BLaER1 treated with 17β-estradiol and CSF1 and Interleukin-3, amounts not matched to agents 10 nM and 100 nM (cell line): ENCODE measurements at regions not wholly inside any gene's neighbourhood (a gene's known extent, or its start where the extent isn't known, plus 50 kb on each side); places are given as distances from the start of the nearest gene placed in this dataset.

Source experiments
- H3K27ac ChIP-seq, 11 experiments: shearing (Covaris generic); formaldehyde crosslinking; 2 replicates each; pipeline ENCODE4 v1.8.1; 2022
- H3K27me3 ChIP-seq, 11 experiments: shearing (Covaris generic); formaldehyde crosslinking; 2 replicates each; pipeline ENCODE4 v1.8.1; 2022
- H3K36me3 ChIP-seq, 11 experiments: shearing (Covaris generic); formaldehyde crosslinking; 2 replicates each; pipeline ENCODE4 v1.8.1; 2022
- H3K4me1 ChIP-seq, 10 experiments: shearing (Covaris generic); formaldehyde crosslinking; 2 replicates each; pipeline ENCODE4 v1.8.1; 2022
- H3K4me2 ChIP-seq, 11 experiments: shearing (Covaris generic); formaldehyde crosslinking; 2 replicates each; pipeline ENCODE4 v1.8.1; 2022
- H3K4me3 ChIP-seq, 10 experiments: shearing (Covaris generic); formaldehyde crosslinking; 2 replicates each; pipeline ENCODE4 v1.8.1; 2022
- H3K9ac ChIP-seq, 11 experiments: shearing (Covaris generic); formaldehyde crosslinking; 2 replicates each; pipeline ENCODE4 v1.8.1; 2022
- H3K9me3 ChIP-seq, 11 experiments: shearing (Covaris generic); formaldehyde crosslinking; replicated peaks in 1 of 11; 2 replicates each; pipeline ENCODE4 v1.8.1; 2022
- H4K20me1 ChIP-seq, 11 experiments: shearing (Covaris generic); formaldehyde crosslinking; 2 replicates each; pipeline ENCODE4 v1.8.1; 2022
- Cebpa-rat ChIP-seq, 11 experiments: shearing (Covaris generic); IDR thresholded peaks; 2 replicates each; pipeline ENCODE4 v1.8.1; 2022

DNA sequence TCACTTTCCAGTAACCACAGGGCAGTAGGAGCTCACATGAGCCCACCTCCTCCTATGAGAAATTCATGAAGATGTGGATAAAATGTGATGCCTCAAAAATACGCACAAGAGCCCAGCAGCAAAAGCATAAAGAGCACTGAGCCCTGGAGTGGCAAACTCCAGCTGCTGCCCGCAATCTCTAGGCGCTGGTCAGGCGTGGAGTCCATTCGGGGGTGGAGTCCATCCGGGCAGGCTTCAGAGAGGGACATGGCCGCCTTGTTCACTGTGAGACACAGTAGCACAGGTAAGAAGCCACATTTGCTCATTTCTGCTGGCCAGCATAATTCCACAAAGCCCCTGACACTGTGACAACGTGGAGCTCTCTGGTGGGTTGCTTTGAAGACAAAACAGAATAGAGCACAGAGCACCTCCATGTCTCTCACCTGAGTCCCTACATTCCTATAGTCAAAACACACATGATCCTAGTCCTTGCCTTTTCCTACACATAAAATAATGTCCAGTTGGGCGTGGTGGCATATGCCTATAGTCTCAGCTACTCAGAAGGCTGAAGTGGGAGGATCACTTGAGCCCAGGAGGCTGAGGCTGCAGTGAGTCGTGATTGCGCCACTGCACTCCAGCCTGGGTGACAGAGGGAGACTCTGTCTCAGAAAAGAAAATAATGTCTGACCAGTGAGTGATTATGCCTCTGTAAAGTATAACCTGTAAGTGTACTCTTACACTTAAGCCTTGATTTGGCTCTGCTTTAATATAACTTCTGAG is 365.2 kb downstream of the GADD45G start:
- TF ChIP-seq Cebpa-rat (IDR thresholded peaks at IDR 0.05): no peak; a peak in 1 of 22 replicates
- Histone ChIP-seq H3K4me1 (peaks cover 0 to 5% (median 0%) of the 10 kb centered on the region in 10 experiments; a peak in 1 of 20 replicates), H3K9me3 (no peaks in the 10 kb centered on the region), H3K4me2 (no peak overlapping the region), H3K4me3 (no peak overlapping the region), H4K20me1 (no peaks in the 10 kb centered on the region), H3K9ac (no peak overlapping the region), H3K27ac (no peak overlapping the region), H3K36me3 (no peaks in the 10 kb centered on the region), H3K27me3 (no peaks in the 10 kb centered on the region)

DNA sequence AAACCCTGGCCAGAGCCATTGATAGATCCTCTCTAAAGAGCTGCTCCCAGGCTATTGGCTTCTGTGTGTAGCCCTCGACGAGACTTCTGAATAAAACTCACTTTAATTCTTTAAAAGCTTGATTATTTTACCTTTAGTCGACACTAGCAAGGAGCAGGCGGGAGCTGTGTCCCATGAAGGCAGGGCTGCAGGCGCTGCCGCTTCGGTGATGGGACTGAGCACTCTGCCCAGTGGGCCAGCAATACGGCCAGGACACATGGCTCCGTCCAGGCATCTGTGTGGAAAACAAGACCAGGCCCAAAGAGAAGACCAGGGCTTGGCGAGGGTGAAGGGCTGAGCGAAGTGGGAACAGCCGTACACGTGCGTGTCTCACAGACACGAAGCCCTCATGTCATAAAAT is 365.9 kb downstream of the GADD45G start:
- H3K27ac ChIP-seq: no peak overlapping the region
- H3K4me2 ChIP-seq: no peak overlapping the region
- no peaks in the 10 kb centered on the region for H3K9me3 ChIP-seq
- no peak for TF ChIP-seq Cebpa-rat (IDR thresholded peaks at IDR 0.05)
- no peak overlapping the region for H3K4me3 ChIP-seq
- no peaks in the 10 kb centered on the region for H4K20me1 ChIP-seq
- no peaks in the 10 kb centered on the region for H3K36me3 ChIP-seq
- peaks cover 0 to 5% (median 0%) of the 10 kb centered on the region in 10 experiments; a peak in 1 of 20 replicates for H3K4me1 ChIP-seq
- no peak overlapping the region for H3K9ac ChIP-seq
- H3K27me3 ChIP-seq: no peaks in the 10 kb centered on the region

GRCh38 chr9:89972535-89972934 is 367.7 kb downstream of the GADD45G start:
- Histone ChIP-seq H3K4me2 (no peak overlapping the region), H3K27me3 (no peaks in the 10 kb centered on the region), H3K9ac (no peak overlapping the region), H4K20me1 (no peaks in the 10 kb centered on the region), H3K9me3 (no peaks in the 10 kb centered on the region), H3K36me3 (no peaks in the 10 kb centered on the region), H3K4me3 (no peak overlapping the region), H3K4me1 (peaks cover 0 to 5% (median 0%) of the 10 kb centered on the region in 10 experiments; a peak in 1 of 20 replicates), H3K27ac (no peak overlapping the region)
- no peak for TF ChIP-seq Cebpa-rat (IDR thresholded peaks at IDR 0.05)

- Histone ChIP-seq H3K4me3 (no peak overlapping the region), H3K27ac (no peak overlapping the region), H4K20me1 (no peaks in the 10 kb centered on the region), H3K4me2 (no peak overlapping the region), H3K27me3 (no peaks in the 10 kb centered on the region), H3K36me3 (no peaks in the 10 kb centered on the region), H3K9ac (no peak overlapping the region), H3K4me1 (peaks cover 0 to 5% (median 0%) of the 10 kb centered on the region in 10 experiments; a peak in 1 of 20 replicates), H3K9me3 (no peaks in the 10 kb centered on the region)
- TF ChIP-seq Cebpa-rat (IDR thresholded peaks at IDR 0.05): no peak
These were observed 369.8 kb downstream of the GADD45G start for GRCh38 chr9:89974582-89974981.

DNA sequence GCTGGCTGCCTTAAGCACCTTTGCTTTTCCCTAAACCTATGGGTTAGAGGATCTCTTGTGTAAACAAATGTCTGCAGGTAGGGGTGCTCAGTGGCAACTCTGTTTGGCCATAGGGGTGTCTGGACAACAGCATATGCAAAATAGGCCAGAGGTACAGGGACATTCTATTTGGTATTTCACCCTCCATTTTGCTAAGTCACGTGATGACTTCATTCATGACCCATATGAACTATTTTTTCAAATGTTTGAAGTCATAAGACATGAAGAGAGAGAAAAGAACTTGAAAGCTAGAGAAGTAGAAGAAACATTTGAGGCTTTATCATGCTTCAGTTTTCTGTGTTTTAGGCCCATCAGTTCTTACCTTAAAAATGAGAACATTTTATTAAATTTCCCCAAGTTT is 370.2 kb downstream of the GADD45G start:
- TF ChIP-seq Cebpa-rat (IDR thresholded peaks at IDR 0.05): no peak
- no peaks in the 10 kb centered on the region for H3K27me3 ChIP-seq
- no peak overlapping the region for H3K27ac ChIP-seq
- peaks cover 0 to 3% (median 0%) of the 10 kb centered on the region in 10 experiments; a peak in 1 of 20 replicates for H3K4me1 ChIP-seq
- H3K9ac ChIP-seq: no peak overlapping the region
- no peak overlapping the region for H3K4me3 ChIP-seq
- no peaks in the 10 kb centered on the region for H4K20me1 ChIP-seq
- H3K9me3 ChIP-seq: no peaks in the 10 kb centered on the region
- no peak overlapping the region for H3K4me2 ChIP-seq
- H3K36me3 ChIP-seq: no peaks in the 10 kb centered on the region

DNA sequence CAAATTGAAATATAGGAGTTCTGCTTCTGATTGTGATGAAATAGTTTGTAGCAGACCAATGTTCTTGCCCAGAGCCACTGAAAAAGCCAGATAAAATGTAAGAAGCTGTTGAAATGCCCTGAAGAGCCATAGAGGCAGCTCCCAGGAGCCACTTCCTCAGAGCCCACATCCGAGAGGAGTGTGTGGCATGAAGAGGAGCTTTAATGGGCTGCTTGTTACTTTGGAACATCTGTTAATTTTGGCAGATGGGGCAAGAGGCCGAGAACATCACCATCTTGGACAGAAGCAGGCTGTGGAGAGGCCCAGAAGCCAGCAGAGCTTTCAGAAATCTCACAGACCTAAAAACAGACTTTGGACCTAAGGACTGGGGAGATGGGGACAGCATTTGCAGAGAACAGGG is 370.8 kb downstream of the GADD45G start:
- Histone ChIP-seq H3K9ac (no peak overlapping the region), H3K4me2 (no peak overlapping the region), H3K9me3 (no peaks in the 10 kb centered on the region), H3K36me3 (no peaks in the 10 kb centered on the region), H3K27me3 (no peaks in the 10 kb centered on the region), H3K27ac (no peak overlapping the region), H3K4me1 (no peaks in the 10 kb centered on the region), H4K20me1 (no peaks in the 10 kb centered on the region), H3K4me3 (no peak overlapping the region)
- no peak for TF ChIP-seq Cebpa-rat (IDR thresholded peaks at IDR 0.05)

- no peaks in the 10 kb centered on the region for H3K4me1 ChIP-seq
- no peak overlapping the region for H3K27ac ChIP-seq
- H3K9ac ChIP-seq: no peak overlapping the region
- H3K27me3 ChIP-seq: no peaks in the 10 kb centered on the region
- peaks cover 0 to 5% (median 0%) of the 10 kb centered on the region in 11 experiments; a peak in 1 of 22 replicates for H3K9me3 ChIP-seq
- H3K4me3 ChIP-seq: no peak overlapping the region
- no peaks in the 10 kb centered on the region for H4K20me1 ChIP-seq
- H3K4me2 ChIP-seq: no peak overlapping the region
- H3K36me3 ChIP-seq: no peaks in the 10 kb centered on the region
- no peak for TF ChIP-seq Cebpa-rat (IDR thresholded peaks at IDR 0.05)
These were observed 373.4 kb downstream of the GADD45G start for GRCh38 chr9:89978185-89978584.

DNA sequence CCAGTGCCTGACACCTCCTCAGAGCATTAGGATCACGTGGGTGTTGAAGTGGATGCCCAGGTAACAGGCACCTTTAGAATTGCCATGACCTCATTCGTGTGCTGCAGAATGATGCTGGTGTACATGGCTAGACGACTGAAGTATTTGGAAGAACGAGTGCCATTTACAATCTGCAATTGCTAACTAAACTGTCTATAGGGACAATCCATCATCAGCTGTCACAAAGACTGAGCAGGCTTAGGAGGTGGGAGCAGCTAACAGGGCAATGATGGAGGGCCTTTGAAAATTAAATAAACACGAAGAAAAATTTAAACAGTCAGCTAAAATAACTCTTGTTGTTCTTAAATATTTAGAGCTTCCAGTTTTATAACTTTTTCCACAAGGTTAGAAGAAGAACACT is 375.8 kb downstream of the GADD45G start:
- Histone ChIP-seq H3K27me3 (no peaks in the 10 kb centered on the region), H3K4me2 (no peak overlapping the region), H3K4me1 (0 out of 20 replicates have a peak, but pooled peaks cover 0 to 7% (median 0%) of the 10 kb centered on the region in 10 experiments), H4K20me1 (no peaks in the 10 kb centered on the region), H3K4me3 (no peak overlapping the region), H3K9me3 (peaks cover 0 to 15% (median 0%) of the 10 kb centered on the region in 11 experiments; a peak in 3 of 22 replicates), H3K36me3 (no peaks in the 10 kb centered on the region), H3K27ac (no peak overlapping the region), H3K9ac (no peak overlapping the region)
- no peak for TF ChIP-seq Cebpa-rat (IDR thresholded peaks at IDR 0.05)

DNA sequence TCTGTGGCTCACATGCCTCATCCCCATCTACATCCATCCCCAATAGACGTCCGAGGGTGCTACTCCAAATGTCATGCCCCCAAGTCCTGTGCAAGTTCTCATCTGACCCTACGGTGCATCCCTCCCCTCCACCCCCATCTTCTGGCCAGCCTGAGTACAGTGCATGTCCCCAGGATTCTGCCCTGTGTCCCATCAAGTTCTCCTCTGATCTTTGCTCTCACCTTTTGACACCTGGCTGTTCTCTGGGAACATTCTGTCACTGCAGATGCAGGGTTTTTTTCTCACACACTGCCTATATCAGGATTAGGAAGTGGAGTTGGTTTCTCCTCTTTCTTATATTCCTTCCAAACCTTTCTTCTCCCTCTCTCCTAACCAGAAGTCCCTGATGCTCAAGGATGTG is 377.2 kb downstream of the GADD45G start:
- H3K9me3 ChIP-seq: peaks cover 0 to 15% (median 0%) of the 10 kb centered on the region in 11 experiments; a peak in 3 of 22 replicates
- no peak overlapping the region for H3K4me2 ChIP-seq
- H3K36me3 ChIP-seq: no peaks in the 10 kb centered on the region
- no peak for TF ChIP-seq Cebpa-rat (IDR thresholded peaks at IDR 0.05)
- no peak overlapping the region for H3K9ac ChIP-seq
- no peak overlapping the region for H3K27ac ChIP-seq
- no peak overlapping the region for H3K4me3 ChIP-seq
- H4K20me1 ChIP-seq: no peaks in the 10 kb centered on the region
- 0 out of 20 replicates have a peak, but pooled peaks cover 0 to 7% (median 0%) of the 10 kb centered on the region in 10 experiments for H3K4me1 ChIP-seq
- no peaks in the 10 kb centered on the region for H3K27me3 ChIP-seq

DNA sequence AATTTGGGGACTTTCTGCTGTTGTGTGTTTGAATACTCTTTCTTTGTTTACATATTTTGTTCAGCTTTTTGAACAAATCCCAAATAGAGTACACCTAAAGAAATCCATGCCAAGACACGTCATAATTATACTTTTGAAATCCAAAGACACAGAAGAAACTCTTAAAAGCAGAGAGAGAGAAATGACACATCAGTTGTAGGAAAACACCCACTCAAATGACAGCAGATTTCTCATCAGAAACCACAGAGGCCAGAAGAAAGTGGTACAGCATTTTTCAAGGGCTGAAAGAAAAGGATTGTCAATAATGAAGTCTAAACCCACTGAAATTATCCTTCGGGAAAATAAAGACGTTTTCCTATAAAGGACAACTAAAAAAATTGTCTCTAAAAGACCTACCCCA is 378.6 kb downstream of the GADD45G start:
- Histone ChIP-seq H3K4me1 (0 out of 20 replicates have a peak, but pooled peaks cover 0 to 7% (median 0%) of the 10 kb centered on the region in 10 experiments), H3K27ac (no peak overlapping the region)

More for the DNA sequence above, 378.6 kb downstream of the GADD45G start:
- Histone ChIP-seq H3K27me3 (no peaks in the 10 kb centered on the region), H3K4me2 (no peak overlapping the region), H3K36me3 (no peaks in the 10 kb centered on the region), H3K4me3 (no peak overlapping the region), H3K9me3 (peaks cover 0 to 15% (median 0%) of the 10 kb centered on the region in 11 experiments; a peak in 3 of 22 replicates), H3K9ac (no peak overlapping the region), H4K20me1 (no peaks in the 10 kb centered on the region)
- no peak for TF ChIP-seq Cebpa-rat (IDR thresholded peaks at IDR 0.05)
